ENCODE measurements at regions not wholly inside any gene's neighbourhood (a gene's known extent, or its start where the extent isn't known, plus 50 kb on each side); places are given as distances from the start of the nearest gene placed in this dataset.

- Histone ChIP-seq H3K27me3 (ENCODE audit: insufficient read depth, low read length) (no peaks in the 10 kb centered on the region), H4K20me1 (ENCODE audit: control insufficient read depth, insufficient read depth, insufficient read length) (no peaks in the 10 kb centered on the region), H3K4ac (ENCODE audit: low read depth, low read length) (no peak overlapping the region), H4K8ac (replicated peaks; ENCODE audit: insufficient read length, low read depth, low read length) (no peak overlapping the region), H2AK5ac (ENCODE audit: insufficient read length, low read length) (no peak overlapping the region), H2BK15ac (ENCODE audit: low read depth, low read length) (no peak overlapping the region), H2BK5ac (ENCODE audit: insufficient read length, low read length) (no peak overlapping the region), H3K4me2 (ENCODE audit: insufficient read depth, insufficient read length, low read length) (no peak overlapping the region), H3K9me3 (ENCODE audit: control insufficient read depth, low read depth, low read length) (no peaks in the 10 kb centered on the region), H4K91ac (ENCODE audit: insufficient read length, low read depth, low read length) (no peak overlapping the region), H3K14ac (ENCODE audit: insufficient read depth, low read length) (no peak overlapping the region), H4K5ac (ENCODE audit: insufficient read length, low read depth, low read length) (no peak overlapping the region), H3K23ac (ENCODE audit: insufficient read length, low read depth, low read length) (no peak overlapping the region), H3K79me2 (ENCODE audit: insufficient read depth, low read length) (no peaks in the 10 kb centered on the region), H3K27ac (ENCODE audit: insufficient read length, low read depth, low read length) (no peak overlapping the region), H3T11ph (ENCODE audit: low read length) (no peak overlapping the region), H3K56ac (ENCODE audit: insufficient read length, low read depth, low read length) (no peak overlapping the region), H3K4me1 (ENCODE audit: insufficient read depth, low read length) (no peaks in the 10 kb centered on the region; the same call in 1 of the 2 replicates), H2AFZ (ENCODE audit: low read length) (no peak overlapping the region), H3K18ac (ENCODE audit: insufficient read length, low read depth, low read length) (no peak overlapping the region), H3K9ac (ENCODE audit: extremely low read depth, insufficient read length, low read length) (no peak overlapping the region), H2BK12ac (ENCODE audit: insufficient read length, low read depth, low read length) (no peak overlapping the region), H2BK20ac (ENCODE audit: low read depth, low read length, poor library complexity, severe bottlenecking) (no peak overlapping the region), H3K23me2 (ENCODE audit: insufficient read length, low read depth, low read length, poor library complexity, severe bottlenecking) (no peaks in the 10 kb centered on the region), H2BK120ac (ENCODE audit: low read depth, low read length, poor library complexity, severe bottlenecking) (no peak overlapping the region), H3K79me1 (ENCODE audit: insufficient read depth, low read depth, low read length, poor library complexity, severe bottlenecking) (no peaks in the 10 kb centered on the region)
- no peak overlapping the region for H3K4me3 Mint-ChIP-seq
- no peak for TF ChIP-seq CTCF (conservative IDR thresholded peaks at IDR 0.05)
- no peaks in the 10 kb centered on the region; the same call in none of the 2 replicates for H3K27me3 Mint-ChIP-seq (ENCODE audit: low read depth)
- no peak for DNase-seq
- peaks cover 0 to 4% of the 10 kb centered on the region in 2 experiments; a peak in 1 of 4 replicates for H3K4me1 Mint-ChIP-seq
- H3K36me3 Mint-ChIP-seq (ENCODE audit: insufficient read depth in 1 of 3, low read depth in 3 of 3): no peaks in the 10 kb centered on the region; a peak in 1 of 7 replicates
- H3K9me3 Mint-ChIP-seq: peaks cover 3% of the 10 kb centered on the region in 2 experiments; a peak in 3 of 5 replicates
- H3K27ac Mint-ChIP-seq: no peak overlapping the region
- no CpG with 5 or more reads among the region's 3 CpGs for WGBS (ENCODE audit: extremely low coverage, insufficient read length, low lambda C conversion rate)
Measured at GRCh38 chr5:133829786-133830185, 138.6 kb downstream of the C5orf15 start.
